ENCODE measurements at regions not wholly inside any gene's neighbourhood (a gene's known extent, or its start where the extent isn't known, plus 50 kb on each side); places are given as distances from the start of the nearest gene placed in this dataset.

- TF ChIP-seq ZNF274 (IDR thresholded peaks at IDR 0.05; ENCODE audit: low read depth, low read length) (no peak), YY1 (IDR thresholded peaks at IDR 0.05; ENCODE audit: insufficient read depth, insufficient read length) (no peak), SUZ12 (IDR thresholded peaks at IDR 0.05; ENCODE audit: extremely low read depth, insufficient read depth, insufficient read length) (no peak)
Observed at GRCh38 chr12:77229640-77230442, 164.5 kb upstream of the E2F7 start.

Measured in NT2/D1 (cell line).